Ramos (cell line): ENCODE measurements at regions not wholly inside any gene's neighbourhood (a gene's known extent, or its start where the extent isn't known, plus 50 kb on each side); places are given as distances from the start of the nearest gene placed in this dataset.

Experiments used
- in situ Hi-C: fragments of 300-500 bp; cut with MboI; formaldehyde crosslinking; loops from one replicate; pipeline ENCODE4 v1.14.3; 2022; ENCODE audit warnings: low sequenced_read_pairs; ENCODE audit not compliant: unreplicated experiment

GRCh38 chr2:18762667-18763066, 173.3 kb upstream of the NT5C1B start:
- in situ Hi-C loops, result loop anchor here (25.0 kb wide), 1 partner anchor 600 kb away; the partner anchor contains the start of gene OSR1

- in situ Hi-C loops, result loop anchor here (25.0 kb wide), 1 partner anchor 608 kb away; the partner anchor contains the start of gene OSR1
Observed at GRCh38 chr2:18754286-18754685, 164.9 kb upstream of the NT5C1B start.

- in situ Hi-C loops, result loop anchor here (25.0 kb wide), 1 partner anchor 609 kb away; the partner anchor contains the start of gene OSR1
Observed at GRCh38 chr2:18753722-18754121, 164.4 kb upstream of the NT5C1B start.

- in situ Hi-C loops, result loop anchor here (25.0 kb wide), 1 partner anchor 609 kb away; the partner anchor contains the start of gene OSR1
Observed at GRCh38 chr2:18752667-18753422, 163.5 kb upstream of the NT5C1B start.

GRCh38 chr2:18752022-18752493, 162.7 kb upstream of the NT5C1B start:
- in situ Hi-C loops, result loop anchor here (25.0 kb wide), 1 partner anchor 610 kb away; the partner anchor contains the start of gene OSR1

- in situ Hi-C loops, result loop anchor here (25.0 kb wide), 1 partner anchor 611 kb away; the partner anchor contains the start of gene OSR1
Observed at GRCh38 chr2:18750672-18751554, 161.5 kb upstream of the NT5C1B start.

- in situ Hi-C loops, result loop anchor here (25.0 kb wide), 2 partner anchors 612 to 1112 kb away; partner anchors contain the start of gene OSR1
Observed at GRCh38 chr2:18749912-18750526, 160.7 kb upstream of the NT5C1B start.

GRCh38 chr2:18745431-18746272, 156.3 kb upstream of the NT5C1B start:
- in situ Hi-C loops, result loop anchor here (25.0 kb wide), 1 partner anchor 1117 kb away; no protein-coding TSS in a partner anchor

- in situ Hi-C loops, result loop anchor here (25.0 kb wide), 1 partner anchor 1120 kb away; no protein-coding TSS in a partner anchor
Observed at GRCh38 chr2:18741895-18742732, 152.7 kb upstream of the NT5C1B start.

GRCh38 chr2:18741191-18741590, 151.8 kb upstream of the NT5C1B start:
- in situ Hi-C loops, result loop anchor here (25.0 kb wide), 1 partner anchor 1121 kb away; no protein-coding TSS in a partner anchor

GRCh38 chr2:18740474-18740881, 151.1 kb upstream of the NT5C1B start:
- in situ Hi-C loops, result loop anchor here (25.0 kb wide), 1 partner anchor 1122 kb away; no protein-coding TSS in a partner anchor

GRCh38 chr2:18731666-18732065, 142.3 kb upstream of the NT5C1B start:
- in situ Hi-C loops, result loop anchor here (25.0 kb wide), 1 partner anchor 1131 kb away; no protein-coding TSS in a partner anchor

- in situ Hi-C loops, result loop anchor here (25.0 kb wide), 1 partner anchor 1138 kb away; no protein-coding TSS in a partner anchor
Observed at GRCh38 chr2:18724371-18725145, 135.2 kb upstream of the NT5C1B start.

- in situ Hi-C loops, result no loop called here
Observed at GRCh38 chr2:18723219-18723618, 133.8 kb upstream of the NT5C1B start.

GRCh38 chr2:18722101-18722500, 132.7 kb upstream of the NT5C1B start:
- in situ Hi-C loops, result no loop called here

GRCh38 chr2:18721038-18721922, 131.9 kb upstream of the NT5C1B start:
- in situ Hi-C loops, result no loop called here
